ENCODE measurements at regions not wholly inside any gene's neighbourhood (a gene's known extent, or its start where the extent isn't known, plus 50 kb on each side); places are given as distances from the start of the nearest gene placed in this dataset.

DNA sequence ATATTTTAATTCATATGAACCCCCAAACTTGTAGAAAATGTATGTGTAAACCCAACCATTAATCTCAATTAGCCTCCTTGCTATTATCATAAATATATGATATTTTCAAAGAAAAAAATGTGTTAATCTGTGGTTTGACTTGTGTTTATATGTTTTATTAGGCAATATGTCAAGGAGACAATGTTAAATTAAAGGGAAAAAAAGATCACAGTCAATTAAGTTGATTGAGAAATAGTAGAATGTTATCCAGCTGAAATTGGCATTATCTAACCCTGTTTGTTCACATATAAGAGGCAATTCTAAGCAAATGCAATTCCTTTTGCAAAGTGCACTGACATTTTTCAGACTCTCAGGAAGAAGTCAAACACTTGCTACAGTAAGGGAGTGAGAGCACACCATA is 745.3 kb downstream of the C12orf50 start:
- TF ChIP-seq POLR2A (IDR thresholded peaks at IDR 0.05; ENCODE audit: low read depth, low read length) (no peak), POLR2AphosphoS5 (IDR thresholded peaks at IDR 0.05; ENCODE audit: low read depth, low read length) (no peak), POU2F2 (IDR thresholded peaks at IDR 0.05; ENCODE audit: low read depth, low read length) (no peak), TAF1 (IDR thresholded peaks at IDR 0.05; ENCODE audit: low read depth, low read length) (no peak), PAX5 (IDR thresholded peaks at IDR 0.05; ENCODE audit: insufficient read depth, low read length, severe bottlenecking) (no peak), SPI1 (IDR thresholded peaks at IDR 0.05; ENCODE audit: low read depth, low read length) (no peak)

Measured in GM12891 (cell line).